Body of pancreas (tissue), 4 donors: ENCODE measurements at regions not wholly inside any gene's neighbourhood (a gene's known extent, or its start where the extent isn't known, plus 50 kb on each side); places are given as distances from the start of the nearest gene placed in this dataset.

Experiments
- ATAC-seq: fragments of 150-250 bp; one replicate; pipeline ENCODE4 v1.9.1; 2016
- DNase-seq, 4 donors: peaks; one replicate each; pipeline ENCODE4 v3.0.0-alpha.2; 2019
- H3K27ac ChIP-seq, 4 donors: fragments of 200-600 bp; sonication (generic); 1 replicate in 3 of 4; 2 replicates in 1 of 4; pipeline versions ENCODE4 v1.5.1 to v1.6.1; 2016 to 2019; ENCODE audit warnings: mild to moderate bottlenecking in 1 of 4, mixed read lengths in 1 of 4, moderate library complexity in 1 of 4
- H3K27me3 ChIP-seq, 2 donors: fragments of 200-600 bp; sonication (generic); one replicate each; pipeline ENCODE4 v1.6.0; 2016; ENCODE audit warnings: mild to moderate bottlenecking in 1 of 2
- H3K36me3 ChIP-seq, 2 donors: fragments of 200-600 bp; sonication (generic); replicated peaks in 1 of 2; 2 replicates each; pipeline ENCODE4 v1.5.1; 2016; ENCODE audit warnings: low read depth in 2 of 2; ENCODE audit not compliant: insufficient read depth in 1 of 2
- H3K4me1 ChIP-seq: fragments of 200-600 bp; sonication (generic); one replicate; pipeline ENCODE4 v1.6.0; 2016
- H3K4me3 ChIP-seq, 2 donors: fragments of 200-600 bp; sonication (generic); 1 replicate in 1 of 2; 2 replicates in 1 of 2; pipeline ENCODE4 v1.5.1; 2016 to 2019
- H3K9me3 ChIP-seq, 3 donors: fragments of 200-600 bp; sonication (generic); 1 replicate in 2 of 3; 2 replicates in 1 of 3; pipeline ENCODE4 v1.5.1; 2016
- POLR2A ChIP-seq, 3 donors: fragments of 450-650 bp; IDR thresholded peaks; one replicate each; pipeline ENCODE4 v1.6.1; 2016; ENCODE audit warnings: antibody characterized with exemption in 3 of 3, mild to moderate bottlenecking in 2 of 3
- WGBS, 2 donors: methylation state at CpG; one replicate each; pipeline ENCODE4 v1.1.5; 2017; 5-methylcytosine and 5-hydroxymethylcytosine counted together
- intact Hi-C: fragments of 100-400 bp; cut with DNase I; formaldehyde crosslinking; loops from one replicate; pipeline ENCODE4 v1.15.1; 2023
- TF ChIP-seq, protein P1 (sequence below), 7 experiments: fragments of 450-650 bp in 4 of 7; fragments of 200-600 bp in 3 of 7; sonication (generic) in 3 of 7; IDR thresholded peaks; one replicate each; pipeline ENCODE4 v1.5.1; 2016 to 2019; ENCODE audit warnings: antibody characterized with exemption in 7 of 7

- H3K4me3 ChIP-seq: no peak overlapping the region
- no peak for DNase-seq
- WGBS, 2 donors: 94 to 95% methylated on average over 1 of the region's 1 CpG
- intact Hi-C loops: no loop called here
- H3K9me3 ChIP-seq: no peaks in the 10 kb centered on the region
- H3K36me3 ChIP-seq: no peaks in the 10 kb centered on the region
- no peaks in the 10 kb centered on the region for H3K27me3 ChIP-seq
- TF ChIP-seq, protein P1, sequence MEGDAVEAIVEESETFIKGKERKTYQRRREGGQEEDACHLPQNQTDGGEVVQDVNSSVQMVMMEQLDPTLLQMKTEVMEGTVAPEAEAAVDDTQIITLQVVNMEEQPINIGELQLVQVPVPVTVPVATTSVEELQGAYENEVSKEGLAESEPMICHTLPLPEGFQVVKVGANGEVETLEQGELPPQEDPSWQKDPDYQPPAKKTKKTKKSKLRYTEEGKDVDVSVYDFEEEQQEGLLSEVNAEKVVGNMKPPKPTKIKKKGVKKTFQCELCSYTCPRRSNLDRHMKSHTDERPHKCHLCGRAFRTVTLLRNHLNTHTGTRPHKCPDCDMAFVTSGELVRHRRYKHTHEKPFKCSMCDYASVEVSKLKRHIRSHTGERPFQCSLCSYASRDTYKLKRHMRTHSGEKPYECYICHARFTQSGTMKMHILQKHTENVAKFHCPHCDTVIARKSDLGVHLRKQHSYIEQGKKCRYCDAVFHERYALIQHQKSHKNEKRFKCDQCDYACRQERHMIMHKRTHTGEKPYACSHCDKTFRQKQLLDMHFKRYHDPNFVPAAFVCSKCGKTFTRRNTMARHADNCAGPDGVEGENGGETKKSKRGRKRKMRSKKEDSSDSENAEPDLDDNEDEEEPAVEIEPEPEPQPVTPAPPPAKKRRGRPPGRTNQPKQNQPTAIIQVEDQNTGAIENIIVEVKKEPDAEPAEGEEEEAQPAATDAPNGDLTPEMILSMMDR (IDR thresholded peaks at IDR 0.05): no peak
- no peak for TF ChIP-seq POLR2A (IDR thresholded peaks at IDR 0.05)
- no peaks in the 10 kb centered on the region for H3K4me1 ChIP-seq
- ATAC-seq: no peak
- H3K27ac ChIP-seq: no peak overlapping the region
Observed at GRCh38 chr5:73328640-73329039, 119.9 kb downstream of the FOXD1 start.

- Histone ChIP-seq H3K27ac (no peak overlapping the region), H3K4me1 (no peaks in the 10 kb centered on the region), H3K36me3 (no peaks in the 10 kb centered on the region), H3K4me3 (no peak overlapping the region), H3K9me3 (no peaks in the 10 kb centered on the region), H3K27me3 (no peaks in the 10 kb centered on the region)
- WGBS, 2 donors: 83 to 86% methylated on average over 2 of the region's 2 CpGs
- ATAC-seq (no peak), DNase-seq (no peak)
- TF ChIP-seq, protein P1 (IDR thresholded peaks at IDR 0.05): no peak
- TF ChIP-seq POLR2A (IDR thresholded peaks at IDR 0.05): no peak
- intact Hi-C loops: no loop called here
Observed at GRCh38 chr5:73327908-73328455, 120.6 kb downstream of the FOXD1 start.

DNA sequence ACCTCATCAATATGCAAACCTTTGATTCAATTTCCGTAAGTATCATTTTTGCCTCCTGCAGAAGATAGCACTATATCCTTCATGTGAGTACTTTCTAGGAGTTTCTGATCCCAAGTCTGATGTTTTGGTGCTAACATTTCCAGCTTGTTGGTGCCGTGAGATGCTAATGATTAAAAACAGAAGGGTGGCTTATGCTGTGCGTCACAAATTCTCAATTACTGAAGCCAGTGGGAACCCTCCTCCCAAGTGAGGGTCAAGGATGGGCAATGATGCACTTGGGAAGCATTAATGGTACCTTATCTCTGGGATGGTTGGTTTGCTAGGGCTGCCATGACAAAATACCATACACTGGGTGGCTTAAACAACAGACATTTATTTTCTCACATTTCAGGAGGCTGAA, 123.0 kb downstream of the FOXD1 start:
- no peak for DNase-seq
- TF ChIP-seq POLR2A (IDR thresholded peaks at IDR 0.05): no peak
- TF ChIP-seq, protein P1 (IDR thresholded peaks at IDR 0.05): no peak
- Histone ChIP-seq H3K27me3 (no peaks in the 10 kb centered on the region), H3K27ac (no peak overlapping the region), H3K4me1 (no peaks in the 10 kb centered on the region), H3K9me3 (no peaks in the 10 kb centered on the region), H3K4me3 (no peak overlapping the region), H3K36me3 (no peaks in the 10 kb centered on the region)
- 65 to 93% methylated on average over 3 of the region's 3 CpGs for WGBS, 2 donors
- ATAC-seq: no peak
- intact Hi-C loops: no loop called here

GRCh38 chr5:73323466-73323865, 125.1 kb downstream of the FOXD1 start:
- no peak for TF ChIP-seq POLR2A (IDR thresholded peaks at IDR 0.05)
- TF ChIP-seq, protein P1 (IDR thresholded peaks at IDR 0.05): no peak
- no peaks in the 10 kb centered on the region for H3K4me1 ChIP-seq
- DNase-seq: no peak
- H3K36me3 ChIP-seq: no peaks in the 10 kb centered on the region
- 61 to 65% methylated on average over 5 of the region's 5 CpGs for WGBS, 2 donors
- no peak for ATAC-seq
- H3K27ac ChIP-seq: no peak overlapping the region
- H3K4me3 ChIP-seq: no peak overlapping the region
- no peaks in the 10 kb centered on the region for H3K27me3 ChIP-seq
- intact Hi-C loops: no loop called here
- H3K9me3 ChIP-seq: no peaks in the 10 kb centered on the region

- WGBS, 2 donors: 82 to 87% methylated on average over 9 of the region's 9 CpGs
- intact Hi-C loops: no loop called here
- DNase-seq (no peak), ATAC-seq (no peak)
- no peaks in the 10 kb centered on the region for H3K4me1 ChIP-seq
- H3K27me3 ChIP-seq: no peaks in the 10 kb centered on the region
- H3K4me3 ChIP-seq: no peak overlapping the region
- H3K36me3 ChIP-seq: no peaks in the 10 kb centered on the region
- H3K9me3 ChIP-seq: no peaks in the 10 kb centered on the region
- no peak for TF ChIP-seq POLR2A (IDR thresholded peaks at IDR 0.05)
- TF ChIP-seq, protein P1 (IDR thresholded peaks at IDR 0.05): no peak
- no peak overlapping the region for H3K27ac ChIP-seq
Observed at GRCh38 chr5:73322437-73323076, 126.0 kb downstream of the FOXD1 start.
